ENCODE measurements at regions not wholly inside any gene's neighbourhood (a gene's known extent, or its start where the extent isn't known, plus 50 kb on each side); places are given as distances from the start of the nearest gene placed in this dataset.

GRCh38 chr17:54157542-54157941 lies 334.8 kb downstream of the KIF2B start:
- Histone ChIP-seq H3K9ac (ENCODE audit: insufficient read depth, low read depth, low read length) (no peak overlapping the region), H3K4me1 (ENCODE audit: insufficient read depth, low read length) (no peaks in the 10 kb centered on the region), H3K27ac (ENCODE audit: extremely low read length, insufficient read depth, low read length) (no peak overlapping the region), H2AFZ (ENCODE audit: low read length) (no peak overlapping the region), H3K9me3 (ENCODE audit: low read length) (peaks cover 67% of the 10 kb centered on the region), H3K36me3 (replicated peaks in 1 of 2; ENCODE audit: control insufficient read depth in 1 of 2, insufficient read depth in 2 of 2, low read length in 2 of 2) (no peaks in the 10 kb centered on the region), H3K4me2 (ENCODE audit: low read depth, low read length) (no peak overlapping the region), H3K4me3 (replicated peaks in 1 of 3; ENCODE audit: insufficient read depth in 1 of 3, low read depth in 2 of 3, low read length in 3 of 3) (no peak overlapping the region), H3K27me3 (ENCODE audit: control insufficient read depth in 1 of 2, insufficient read depth in 2 of 2, low read length in 2 of 2) (no peaks in the 10 kb centered on the region; a peak in 1 of 5 replicates), H3K79me2 (ENCODE audit: insufficient read depth, low read length) (no peaks in the 10 kb centered on the region), H4K20me1 (ENCODE audit: insufficient read depth, low read length) (no peaks in the 10 kb centered on the region)
- intact Hi-C loops (cut with micrococcal nuclease; ENCODE audit: unreplicated experiment), result no loop called here
- ChIA-PET POLR2A (no interaction called here), CTCF (ENCODE audit: low intra/inter-chr PET ratio, low total read pairs) (no interaction called here)
- 3% methylated on average over 2 of the region's 2 CpGs for WGBS (ENCODE audit: low lambda C conversion rate)
- in situ Hi-C loops (cut with HindIII; ENCODE audit: extremely low pct_ligation_motif_present, low pct_unique_long_range_greater_than_20kb), result no loop called here
- no peak for ATAC-seq
- DNase-seq (ENCODE audit: low spot score), result no peak
- BruUV-seq (replicated peaks), result no TSS peak
- no peak for FAIRE-seq
- TF ChIP-seq MAFF (IDR thresholded peaks at IDR 0.05; ENCODE audit: low read depth, low read length) (peak; percentile 68), MAFK (conservative IDR thresholded peaks at IDR 0.05 in 1 of 2, IDR thresholded peaks at IDR 0.05 in 1 of 2; ENCODE audit: low read length in 2 of 2) (peak; percentile 52 to 75), ZBTB38 (CRISPR knock-in tag; IDR thresholded peaks at IDR 0.05) (no peak), ZNF34 (CRISPR knock-in tag; IDR thresholded peaks at IDR 0.05; ENCODE audit: borderline replicate concordance) (no peak), NR2C2 (CRISPR knock-in tag; IDR thresholded peaks at IDR 0.05; ENCODE audit: borderline replicate concordance) (no peak), REXO4 (CRISPR knock-in tag; IDR thresholded peaks at IDR 0.05; ENCODE audit: borderline replicate concordance) (no peak), ATRX (CRISPR knock-in tag; IDR thresholded peaks at IDR 0.05; ENCODE audit: borderline replicate concordance) (no peak)

GRCh38 chr17:54172096-54172984 lies 349.6 kb downstream of the KIF2B start:
- TF ChIP-seq, protein P1, sequence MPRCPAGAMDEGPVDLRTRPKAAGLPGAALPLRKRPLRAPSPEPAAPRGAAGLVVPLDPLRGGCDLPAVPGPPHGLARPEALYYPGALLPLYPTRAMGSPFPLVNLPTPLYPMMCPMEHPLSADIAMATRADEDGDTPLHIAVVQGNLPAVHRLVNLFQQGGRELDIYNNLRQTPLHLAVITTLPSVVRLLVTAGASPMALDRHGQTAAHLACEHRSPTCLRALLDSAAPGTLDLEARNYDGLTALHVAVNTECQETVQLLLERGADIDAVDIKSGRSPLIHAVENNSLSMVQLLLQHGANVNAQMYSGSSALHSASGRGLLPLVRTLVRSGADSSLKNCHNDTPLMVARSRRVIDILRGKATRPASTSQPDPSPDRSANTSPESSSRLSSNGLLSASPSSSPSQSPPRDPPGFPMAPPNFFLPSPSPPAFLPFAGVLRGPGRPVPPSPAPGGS (CRISPR knock-in tag; IDR thresholded peaks at IDR 0.05), result no peak
- TF ChIP-seq STAG1 (CRISPR knock-in tag; IDR thresholded peaks at IDR 0.05) (peak; percentile 85), RAD21 (CRISPR knock-in tag; IDR thresholded peaks at IDR 0.05) (0 out of 2 replicates have a peak, but pooled peaks have one; percentile 32), SMC3 (IDR thresholded peaks at IDR 0.05; ENCODE audit: low read length) (peak; percentile 79), CTCF (CRISPR knock-in tag; IDR thresholded peaks at IDR 0.05) (peak; percentile 58)
- TF ChIP-seq, protein P2, sequence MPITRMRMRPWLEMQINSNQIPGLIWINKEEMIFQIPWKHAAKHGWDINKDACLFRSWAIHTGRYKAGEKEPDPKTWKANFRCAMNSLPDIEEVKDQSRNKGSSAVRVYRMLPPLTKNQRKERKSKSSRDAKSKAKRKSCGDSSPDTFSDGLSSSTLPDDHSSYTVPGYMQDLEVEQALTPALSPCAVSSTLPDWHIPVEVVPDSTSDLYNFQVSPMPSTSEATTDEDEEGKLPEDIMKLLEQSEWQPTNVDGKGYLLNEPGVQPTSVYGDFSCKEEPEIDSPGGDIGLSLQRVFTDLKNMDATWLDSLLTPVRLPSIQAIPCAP (CRISPR knock-in tag; IDR thresholded peaks at IDR 0.05; ENCODE audit: low read depth), result no peak
- DNase-seq (ENCODE audit: low spot score), result peak; percentile 18
- H3K27ac ChIP-seq (ENCODE audit: extremely low read length, insufficient read depth, low read length), result no peak overlapping the region
- no peak overlapping the region for H3K4me2 ChIP-seq (ENCODE audit: low read depth, low read length)
- intact Hi-C loops (cut with micrococcal nuclease; ENCODE audit: unreplicated experiment) (loop anchor here (1.0 to 5.0 kb wide), 4 partner anchors 656 to 2000 kb away; no protein-coding TSS in a partner anchor), in situ Hi-C loops (cut with HindIII; ENCODE audit: extremely low pct_ligation_motif_present, low pct_unique_long_range_greater_than_20kb) (loop anchor here (10.0 kb wide), 1 partner anchor 1138 kb away; no protein-coding TSS in a partner anchor)
- no peaks in the 10 kb centered on the region for H3K79me2 ChIP-seq (ENCODE audit: insufficient read depth, low read length)
- no peak for ATAC-seq
- no peaks in the 10 kb centered on the region for H3K36me3 ChIP-seq (replicated peaks in 1 of 2; ENCODE audit: control insufficient read depth in 1 of 2, insufficient read depth in 2 of 2, low read length in 2 of 2)
- 3% methylated on average over 3 of the region's 3 CpGs for WGBS (ENCODE audit: low lambda C conversion rate)
- POLR2A ChIA-PET, result no interaction called here
- H3K9ac ChIP-seq (ENCODE audit: insufficient read depth, low read depth, low read length), result no peak overlapping the region
- no peak overlapping the region for H3K4me3 ChIP-seq (replicated peaks in 1 of 3; ENCODE audit: insufficient read depth in 1 of 3, low read depth in 2 of 3, low read length in 3 of 3)
- H2AFZ ChIP-seq (ENCODE audit: low read length), result no peak overlapping the region
- no peaks in the 10 kb centered on the region for H3K27me3 ChIP-seq (ENCODE audit: control insufficient read depth in 1 of 2, insufficient read depth in 2 of 2, low read length in 2 of 2)
- FAIRE-seq, result no peak
- H3K9me3 ChIP-seq (ENCODE audit: low read length), result 0 out of 2 replicates have a peak, but pooled peaks cover under 1% of the 10 kb centered on the region
- no peaks in the 10 kb centered on the region for H4K20me1 ChIP-seq (ENCODE audit: insufficient read depth, low read length)
- H3K4me1 ChIP-seq (ENCODE audit: insufficient read depth, low read length), result 0 out of 2 replicates have a peak, but pooled peaks cover 9% of the 10 kb centered on the region
- BruUV-seq (replicated peaks), result no TSS peak
- CTCF ChIA-PET (ENCODE audit: low intra/inter-chr PET ratio, low total read pairs), result interaction anchor here (1.2 to 2.4 kb wide), 2 partner anchors 1140 to 1789 kb away, joined by 5 to 14 read pairs; no protein-coding TSS in a partner anchor
